Gastrocnemius medialis (tissue), 4 donors: ENCODE measurements at regions not wholly inside any gene's neighbourhood (a gene's known extent, or its start where the extent isn't known, plus 50 kb on each side); places are given as distances from the start of the nearest gene placed in this dataset.

Experiments used
- ATAC-seq, 2 donors: fragments of 150-250 bp; one replicate each; pipeline ENCODE4 v1.9.1; 2016
- DNase-seq, 2 donors: peaks; one replicate each; pipeline ENCODE4 v3.0.0-alpha.2; 2019
- H3K27ac ChIP-seq, 4 donors: fragments of 200-600 bp; sonication (generic); 1 replicate in 1 of 4; 2 replicates in 3 of 4; pipeline ENCODE4 v1.5.1; 2016 to 2018; ENCODE audit warnings: mild to moderate bottlenecking in 2 of 4, moderate library complexity in 1 of 4
- H3K27me3 ChIP-seq, 3 donors: fragments of 200-600 bp; sonication (generic) in 2 of 3; 1 replicate in 1 of 3; 2 replicates in 2 of 3; pipeline versions ENCODE4 v1.5.1 to v1.6.0; 2016 to 2019; ENCODE audit warnings: mild to moderate bottlenecking in 1 of 3, moderate library complexity in 1 of 3
- H3K36me3 ChIP-seq, 2 donors: fragments of 200-600 bp; sonication (generic) in 1 of 2; one replicate each; pipeline ENCODE4 v1.5.1; 2017 to 2018
- H3K4me1 ChIP-seq, 2 donors: fragments of 200-600 bp; sonication (generic) in 1 of 2; one replicate each; pipeline ENCODE4 v1.5.1; 2016 to 2017; ENCODE audit warnings: mild to moderate bottlenecking in 2 of 2
- H3K4me3 ChIP-seq, 4 donors: fragments of 200-600 bp; sonication (generic) in 3 of 4; 1 replicate in 1 of 4; 2 replicates in 3 of 4; pipeline ENCODE4 v1.5.1; 2016 to 2019; ENCODE audit warnings: mild to moderate bottlenecking in 2 of 4
- H3K9me3 ChIP-seq, 3 donors: fragments of 200-600 bp; sonication (generic) in 2 of 3; 1 replicate in 1 of 3; 2 replicates in 2 of 3; pipeline ENCODE4 v1.5.1; 2016 to 2019
- CTCF ChIP-seq, 5 experiments: fragments of 450-650 bp in 3 of 5; fragments of 200-600 bp in 2 of 5; sonication (generic) in 2 of 5; IDR thresholded peaks in 4 of 5; conservative IDR thresholded peaks in 1 of 5; 1 replicate in 4 of 5; 2 replicates in 1 of 5; pipeline ENCODE4 v1.5.1; 2016 to 2019; ENCODE audit warnings: antibody characterized with exemption in 5 of 5, mild to moderate bottlenecking in 3 of 5, moderate library complexity in 3 of 5
- POLR2A ChIP-seq, 2 donors: fragments of 450-650 bp; IDR thresholded peaks; one replicate each; pipeline ENCODE4 v1.6.1; 2017; ENCODE audit warnings: antibody characterized with exemption in 2 of 2, mild to moderate bottlenecking in 2 of 2, moderate library complexity in 2 of 2
- in situ Hi-C, 4 donors: fragments of 200-750 bp; cut with MboI; loops; one replicate each; pipeline versions ENCODE4 v1.15.0 to v1.8.0; 2017; ENCODE audit warnings: low sequenced_read_pairs in 4 of 4
- intact Hi-C: fragments of 100-400 bp; cut with DNase I; formaldehyde crosslinking; loops from one replicate; pipeline ENCODE4 v1.15.1; 2023; ENCODE audit warnings: low total_unique reads

GRCh38 chr13:47409778-47410177 lies 512.9 kb upstream of the HTR2A start:
- Histone ChIP-seq H3K36me3 (no peaks in the 10 kb centered on the region), H3K4me1 (no peaks in the 10 kb centered on the region), H3K9me3 (no peaks in the 10 kb centered on the region), H3K27me3 (no peaks in the 10 kb centered on the region), H3K4me3 (no peak overlapping the region), H3K27ac (no peak overlapping the region)
- intact Hi-C loops (no loop called here), in situ Hi-C loops (no loop called here)
- no peak for DNase-seq
- no peak for TF ChIP-seq CTCF (IDR thresholded peaks at IDR 0.05 in 4 of 5, conservative IDR thresholded peaks at IDR 0.05 in 1 of 5)
- TF ChIP-seq POLR2A (IDR thresholded peaks at IDR 0.05): no peak
- no peak for ATAC-seq

GRCh38 chr13:47408546-47409319 lies 511.9 kb upstream of the HTR2A start:
- DNase-seq: no peak
- H3K27me3 ChIP-seq: no peaks in the 10 kb centered on the region
- H3K9me3 ChIP-seq: no peaks in the 10 kb centered on the region
- H3K36me3 ChIP-seq: no peaks in the 10 kb centered on the region
- ATAC-seq: no peak
- H3K4me1 ChIP-seq: no peaks in the 10 kb centered on the region
- no peak for TF ChIP-seq POLR2A (IDR thresholded peaks at IDR 0.05)
- TF ChIP-seq CTCF (IDR thresholded peaks at IDR 0.05 in 4 of 5, conservative IDR thresholded peaks at IDR 0.05 in 1 of 5): no peak
- H3K4me3 ChIP-seq: no peak overlapping the region
- no peak overlapping the region for H3K27ac ChIP-seq
- intact Hi-C loops: no loop called here
- in situ Hi-C loops: no loop called here

GRCh38 chr13:47407808-47408207 lies 511.0 kb upstream of the HTR2A start:
- no peaks in the 10 kb centered on the region for H3K9me3 ChIP-seq
- H3K27me3 ChIP-seq: no peaks in the 10 kb centered on the region
- no peaks in the 10 kb centered on the region for H3K4me1 ChIP-seq
- H3K36me3 ChIP-seq: no peaks in the 10 kb centered on the region
- in situ Hi-C loops (no loop called here), intact Hi-C loops (no loop called here)
- TF ChIP-seq POLR2A (IDR thresholded peaks at IDR 0.05) (no peak), CTCF (IDR thresholded peaks at IDR 0.05 in 4 of 5, conservative IDR thresholded peaks at IDR 0.05 in 1 of 5) (no peak)
- no peak overlapping the region for H3K4me3 ChIP-seq
- no peak overlapping the region for H3K27ac ChIP-seq
- DNase-seq: no peak
- ATAC-seq: no peak

GRCh38 chr13:47399599-47399998 lies 502.7 kb upstream of the HTR2A start:
- in situ Hi-C loops: no loop called here
- no peak for ATAC-seq

More at GRCh38 chr13:47399599-47399998, 502.7 kb upstream of the HTR2A start:
- intact Hi-C loops: no loop called here
- no peaks in the 10 kb centered on the region for H3K9me3 ChIP-seq
- no peaks in the 10 kb centered on the region for H3K27me3 ChIP-seq
- no peak overlapping the region for H3K27ac ChIP-seq
- no peaks in the 10 kb centered on the region for H3K36me3 ChIP-seq
- TF ChIP-seq POLR2A (IDR thresholded peaks at IDR 0.05) (no peak), CTCF (IDR thresholded peaks at IDR 0.05 in 4 of 5, conservative IDR thresholded peaks at IDR 0.05 in 1 of 5) (no peak)
- no peak overlapping the region for H3K4me3 ChIP-seq
- H3K4me1 ChIP-seq: no peaks in the 10 kb centered on the region
- no peak for DNase-seq
